HG03460 (cell line): ENCODE measurements at regions not wholly inside any gene's neighbourhood (a gene's known extent, or its start where the extent isn't known, plus 50 kb on each side); places are given as distances from the start of the nearest gene placed in this dataset.

ENCODE experiments used
- ATAC-seq: cut with Tn5 transposase; IDR thresholded peaks from one replicate; pipeline ENCODE4 v1.9.1; 2021; ENCODE audit not compliant: unreplicated experiment

GRCh38 chr18:37684590-37684989 is 119.0 kb upstream of the CELF4 start:
- ATAC-seq = no peak

- ATAC-seq = no peak
These were observed 118.6 kb upstream of the CELF4 start for GRCh38 chr18:37684183-37684582.

- no peak for ATAC-seq
These were observed 115.3 kb upstream of the CELF4 start for GRCh38 chr18:37680911-37681310.

- no peak for ATAC-seq
These were observed 110.7 kb upstream of the CELF4 start for GRCh38 chr18:37676276-37676675.

GRCh38 chr18:37675699-37676098 is 110.1 kb upstream of the CELF4 start:
- ATAC-seq = no peak

GRCh38 chr18:37674570-37674969 is 109.0 kb upstream of the CELF4 start:
- ATAC-seq = no peak

GRCh38 chr18:37673671-37674070 is 108.1 kb upstream of the CELF4 start:
- ATAC-seq = no peak

GRCh38 chr18:37672932-37673595 is 107.5 kb upstream of the CELF4 start:
- ATAC-seq = no peak

- ATAC-seq = no peak
These were observed 106.4 kb upstream of the CELF4 start for GRCh38 chr18:37672001-37672400.

GRCh38 chr18:37671530-37671929 is 105.9 kb upstream of the CELF4 start:
- no peak for ATAC-seq

GRCh38 chr18:37671119-37671518 is 105.5 kb upstream of the CELF4 start:
- ATAC-seq = no peak

- no peak for ATAC-seq
These were observed 104.5 kb upstream of the CELF4 start for GRCh38 chr18:37669991-37670534.

GRCh38 chr18:37668971-37669747 is 103.6 kb upstream of the CELF4 start:
- no peak for ATAC-seq

GRCh38 chr18:37667836-37668235 is 102.2 kb upstream of the CELF4 start:
- no peak for ATAC-seq

GRCh38 chr18:37666991-37667390 is 101.4 kb upstream of the CELF4 start:
- no peak for ATAC-seq

- ATAC-seq = no peak
These were observed 100.9 kb upstream of the CELF4 start for GRCh38 chr18:37666451-37666850.

GRCh38 chr18:37665346-37665745 is 99.7 kb upstream of the CELF4 start:
- no peak for ATAC-seq

- no peak for ATAC-seq
These were observed 97.8 kb upstream of the CELF4 start for GRCh38 chr18:37663446-37663845.

GRCh38 chr18:37662546-37663339 is 97.1 kb upstream of the CELF4 start:
- no peak for ATAC-seq

GRCh38 chr18:37662099-37662498 is 96.5 kb upstream of the CELF4 start:
- no peak for ATAC-seq

- ATAC-seq = no peak
These were observed 95.9 kb upstream of the CELF4 start for GRCh38 chr18:37661478-37661877.

- no peak for ATAC-seq
These were observed 95.5 kb upstream of the CELF4 start for GRCh38 chr18:37661061-37661460.
